ENCODE measurements at regions not wholly inside any gene's neighbourhood (a gene's known extent, or its start where the extent isn't known, plus 50 kb on each side); places are given as distances from the start of the nearest gene placed in this dataset.

DNA sequence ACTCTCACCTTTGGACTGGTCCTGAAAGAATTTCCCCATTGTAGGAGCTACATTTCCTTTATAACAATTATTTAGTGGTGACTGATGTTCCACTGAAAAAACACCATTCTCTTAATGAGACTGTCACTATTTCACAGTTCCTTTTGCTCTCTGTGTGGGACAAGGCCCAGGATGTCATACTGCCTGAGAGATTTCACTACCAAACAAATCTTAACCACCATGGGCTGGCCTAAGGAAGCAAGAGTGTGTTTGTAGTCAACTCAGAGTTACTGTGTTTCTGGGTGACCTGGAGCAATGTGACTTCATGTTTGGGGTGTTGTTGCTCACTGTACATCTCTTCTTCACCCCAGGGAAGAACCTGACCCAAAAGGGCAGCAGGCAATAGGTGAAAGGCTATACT is 50.1 kb upstream of the ZNF608 start:
- Mint-ChIP-seq H3K4me1 (ENCODE audit: low read depth) (no peaks in the 10 kb centered on the region), H3K4me3 (no peak overlapping the region), H3K9me3 (peaks cover 3% of the 10 kb centered on the region), H3K27me3 (ENCODE audit: insufficient read depth) (peaks cover 1% of the 10 kb centered on the region), H3K27ac (no peak overlapping the region), H3K36me3 (ENCODE audit: low read depth) (no peaks in the 10 kb centered on the region)
- intact Hi-C loops (cut with micrococcal nuclease) = no loop called here
- no peak for DNase-seq (ENCODE audit: low spot score)

GRCh38 chr5:124797665-124798087 is 51.2 kb upstream of the ZNF608 start:
- no peak for DNase-seq (ENCODE audit: low spot score)
- Mint-ChIP-seq H3K4me3 (no peak overlapping the region), H3K27ac (no peak overlapping the region), H3K27me3 (ENCODE audit: insufficient read depth) (peaks cover 1% of the 10 kb centered on the region), H3K9me3 (peaks cover 3% of the 10 kb centered on the region), H3K36me3 (ENCODE audit: low read depth) (no peaks in the 10 kb centered on the region), H3K4me1 (ENCODE audit: low read depth) (no peaks in the 10 kb centered on the region)
- intact Hi-C loops (cut with micrococcal nuclease) = no loop called here

DNA sequence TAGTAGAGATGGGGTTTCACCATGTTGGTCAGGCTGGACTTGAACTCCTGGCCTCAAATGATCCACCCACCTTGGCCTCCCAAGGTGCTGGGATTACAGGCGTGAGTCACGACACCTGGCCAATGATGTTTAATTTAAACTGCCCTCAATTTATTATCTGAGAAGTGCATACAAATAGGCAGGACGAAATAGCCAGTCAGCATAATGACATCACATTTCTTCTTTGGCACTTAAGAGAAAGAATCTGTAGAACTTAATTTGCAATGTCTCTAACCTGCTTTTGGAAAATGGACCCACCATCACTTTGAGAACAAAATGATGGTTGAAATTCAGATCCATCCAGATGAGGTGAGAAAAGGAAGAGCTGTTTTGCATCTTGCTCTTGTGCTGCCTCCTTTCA is 52.5 kb upstream of the ZNF608 start:
- Mint-ChIP-seq H3K4me3 (no peak overlapping the region), H3K9me3 (peaks cover 6% of the 10 kb centered on the region), H3K36me3 (ENCODE audit: low read depth) (no peaks in the 10 kb centered on the region), H3K4me1 (ENCODE audit: low read depth) (no peaks in the 10 kb centered on the region), H3K27ac (no peak overlapping the region), H3K27me3 (ENCODE audit: insufficient read depth) (peaks cover 1% of the 10 kb centered on the region)
- no peak for DNase-seq (ENCODE audit: low spot score)
- intact Hi-C loops (cut with micrococcal nuclease) = no loop called here

GRCh38 chr5:124801551-124801950 is 55.1 kb upstream of the ZNF608 start:
- intact Hi-C loops (cut with micrococcal nuclease) = no loop called here
- Mint-ChIP-seq H3K36me3 (ENCODE audit: low read depth) (no peaks in the 10 kb centered on the region), H3K9me3 (peaks cover 6% of the 10 kb centered on the region), H3K27ac (no peak overlapping the region), H3K4me1 (ENCODE audit: low read depth) (no peaks in the 10 kb centered on the region), H3K27me3 (ENCODE audit: insufficient read depth) (no peaks in the 10 kb centered on the region), H3K4me3 (no peak overlapping the region)
- DNase-seq (ENCODE audit: low spot score) = no peak

- Mint-ChIP-seq H3K4me3 (no peak overlapping the region), H3K27me3 (ENCODE audit: insufficient read depth) (no peaks in the 10 kb centered on the region), H3K27ac (no peak overlapping the region), H3K9me3 (peaks cover 3% of the 10 kb centered on the region), H3K4me1 (ENCODE audit: low read depth) (no peaks in the 10 kb centered on the region), H3K36me3 (ENCODE audit: low read depth) (no peaks in the 10 kb centered on the region)
- no peak for DNase-seq (ENCODE audit: low spot score)
- intact Hi-C loops (cut with micrococcal nuclease) = no loop called here
These were observed 57.3 kb upstream of the ZNF608 start for GRCh38 chr5:124803617-124804323.

GRCh38 chr5:124806026-124806372 is 59.6 kb upstream of the ZNF608 start:
- H3K27ac Mint-ChIP-seq = no peak overlapping the region
- H3K4me1 Mint-ChIP-seq (ENCODE audit: low read depth) = no peaks in the 10 kb centered on the region
- H3K36me3 Mint-ChIP-seq (ENCODE audit: low read depth) = no peaks in the 10 kb centered on the region
- intact Hi-C loops (cut with micrococcal nuclease) = no loop called here
- H3K9me3 Mint-ChIP-seq = peaks cover 3% of the 10 kb centered on the region
- no peaks in the 10 kb centered on the region for H3K27me3 Mint-ChIP-seq (ENCODE audit: insufficient read depth)
- no peak for DNase-seq (ENCODE audit: low spot score)
- no peak overlapping the region for H3K4me3 Mint-ChIP-seq

GRCh38 chr5:124806373-124807077 is 60.1 kb upstream of the ZNF608 start:
- intact Hi-C loops (cut with micrococcal nuclease) = no loop called here

DNA sequence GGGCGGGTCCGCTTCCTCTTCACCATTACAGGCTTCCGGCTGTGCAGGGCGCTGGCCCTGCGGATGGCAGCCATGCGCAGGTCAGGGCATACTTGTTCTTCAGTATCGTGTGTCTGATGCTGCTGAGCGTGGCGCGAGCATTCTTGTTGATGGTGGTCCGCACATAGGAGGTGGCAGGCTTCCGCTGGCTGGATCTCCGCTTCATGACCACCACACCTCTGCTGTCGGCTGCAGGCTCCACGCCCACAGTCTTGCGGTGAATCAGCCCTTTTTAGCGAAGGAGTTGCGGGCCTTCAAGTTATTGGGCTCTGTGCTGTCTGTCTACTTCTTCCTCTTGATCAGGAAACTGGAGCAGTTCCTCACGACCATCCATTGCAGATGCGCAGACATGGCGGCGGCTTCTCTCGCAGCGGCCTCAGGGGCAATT is 62.4 kb upstream of the ZNF608 start:
- Mint-ChIP-seq H3K9me3 (no peaks in the 10 kb centered on the region), H3K27ac (no peak overlapping the region), H3K4me3 (no peak overlapping the region), H3K36me3 (ENCODE audit: low read depth) (no peaks in the 10 kb centered on the region), H3K4me1 (ENCODE audit: low read depth) (no peaks in the 10 kb centered on the region), H3K27me3 (ENCODE audit: insufficient read depth) (no peaks in the 10 kb centered on the region)
- DNase-seq (ENCODE audit: low spot score) = no peak
- intact Hi-C loops (cut with micrococcal nuclease) = no loop called here

More at GRCh38 chr5:124806373-124807077, 60.1 kb upstream of the ZNF608 start:
- H3K27ac Mint-ChIP-seq = no peak overlapping the region
- H3K9me3 Mint-ChIP-seq = peaks cover 3% of the 10 kb centered on the region
- H3K27me3 Mint-ChIP-seq (ENCODE audit: insufficient read depth) = no peaks in the 10 kb centered on the region
- H3K4me1 Mint-ChIP-seq (ENCODE audit: low read depth) = no peaks in the 10 kb centered on the region
- H3K4me3 Mint-ChIP-seq = no peak overlapping the region
- no peaks in the 10 kb centered on the region for H3K36me3 Mint-ChIP-seq (ENCODE audit: low read depth)
- DNase-seq (ENCODE audit: low spot score) = no peak

GRCh38 chr5:124810396-124811006 is 64.1 kb upstream of the ZNF608 start:
- DNase-seq (ENCODE audit: low spot score) = no peak
- Mint-ChIP-seq H3K27me3 (ENCODE audit: insufficient read depth) (no peaks in the 10 kb centered on the region), H3K4me3 (no peak overlapping the region), H3K9me3 (no peaks in the 10 kb centered on the region), H3K36me3 (ENCODE audit: low read depth) (no peaks in the 10 kb centered on the region), H3K27ac (no peak overlapping the region), H3K4me1 (ENCODE audit: low read depth) (no peaks in the 10 kb centered on the region)
- intact Hi-C loops (cut with micrococcal nuclease) = no loop called here

- no peak for DNase-seq (ENCODE audit: low spot score)
- H3K4me1 Mint-ChIP-seq (ENCODE audit: low read depth) = no peaks in the 10 kb centered on the region
- no peaks in the 10 kb centered on the region for H3K27me3 Mint-ChIP-seq (ENCODE audit: insufficient read depth)
- no peak overlapping the region for H3K4me3 Mint-ChIP-seq
- no peaks in the 10 kb centered on the region for H3K36me3 Mint-ChIP-seq (ENCODE audit: low read depth)
- intact Hi-C loops (cut with micrococcal nuclease) = no loop called here
- H3K27ac Mint-ChIP-seq = no peak overlapping the region
- no peaks in the 10 kb centered on the region for H3K9me3 Mint-ChIP-seq
These were observed 66.4 kb upstream of the ZNF608 start for GRCh38 chr5:124812771-124813358.

DNA sequence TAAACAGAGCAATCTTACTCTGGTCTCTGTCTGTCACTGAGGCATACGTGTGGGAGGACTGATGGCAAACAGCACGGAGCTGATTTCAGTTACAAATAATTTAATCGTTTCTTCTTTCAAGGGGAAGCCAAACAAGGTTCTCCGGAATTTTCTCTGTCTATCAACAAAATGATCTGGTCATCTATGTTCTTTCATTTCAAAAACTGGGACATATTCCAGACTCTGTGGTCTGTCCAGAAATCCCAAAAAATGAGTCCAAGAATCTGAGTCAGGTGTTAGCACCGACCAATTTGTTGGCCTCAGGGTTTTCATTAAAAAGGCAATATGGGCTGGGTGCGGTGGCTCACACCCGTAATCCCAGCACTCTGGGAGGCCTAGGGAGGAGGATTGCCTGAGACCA is 69.9 kb upstream of the ZNF608 start:
- intact Hi-C loops (cut with micrococcal nuclease) = no loop called here
- Mint-ChIP-seq H3K27me3 (ENCODE audit: insufficient read depth) (no peaks in the 10 kb centered on the region), H3K9me3 (no peaks in the 10 kb centered on the region), H3K36me3 (ENCODE audit: low read depth) (no peaks in the 10 kb centered on the region), H3K27ac (no peak overlapping the region), H3K4me1 (ENCODE audit: low read depth) (no peaks in the 10 kb centered on the region), H3K4me3 (no peak overlapping the region)
- no peak for DNase-seq (ENCODE audit: low spot score)

GRCh38 chr5:124819201-124819600 is 72.8 kb upstream of the ZNF608 start:
- Mint-ChIP-seq H3K27me3 (ENCODE audit: insufficient read depth) (no peaks in the 10 kb centered on the region), H3K4me3 (no peak overlapping the region), H3K36me3 (ENCODE audit: low read depth) (no peaks in the 10 kb centered on the region), H3K27ac (no peak overlapping the region), H3K9me3 (no peaks in the 10 kb centered on the region), H3K4me1 (ENCODE audit: low read depth) (no peaks in the 10 kb centered on the region)
- DNase-seq (ENCODE audit: low spot score) = no peak
- intact Hi-C loops (cut with micrococcal nuclease) = no loop called here

DNA sequence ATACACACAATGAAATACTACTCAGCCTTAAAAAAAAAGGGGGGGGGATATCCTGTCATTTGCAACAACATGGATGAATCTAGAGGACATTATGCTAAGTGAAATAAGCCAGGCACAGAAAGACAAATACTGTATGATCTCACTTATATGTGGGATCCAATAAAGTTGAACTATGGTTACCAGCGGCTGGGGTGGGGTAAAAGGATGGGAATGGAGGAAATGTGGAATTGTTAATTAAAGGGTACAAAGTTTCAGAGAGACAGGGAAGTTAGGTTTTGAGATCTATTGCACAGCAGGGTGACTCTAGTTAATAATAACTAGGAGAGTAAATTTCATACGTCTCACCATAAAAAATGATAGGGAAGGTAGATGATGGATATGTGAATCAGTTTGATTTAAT is 76.2 kb upstream of the ZNF608 start:
- no peak overlapping the region for H3K27ac Mint-ChIP-seq
- no peaks in the 10 kb centered on the region for H3K27me3 Mint-ChIP-seq (ENCODE audit: insufficient read depth)
- no peaks in the 10 kb centered on the region for H3K4me1 Mint-ChIP-seq (ENCODE audit: low read depth)
- H3K36me3 Mint-ChIP-seq (ENCODE audit: low read depth) = no peaks in the 10 kb centered on the region
- no peaks in the 10 kb centered on the region for H3K9me3 Mint-ChIP-seq
- no peak for DNase-seq (ENCODE audit: low spot score)
- no peak overlapping the region for H3K4me3 Mint-ChIP-seq
- intact Hi-C loops (cut with micrococcal nuclease) = no loop called here

Data from activated T-helper 1 cell treated with anti-CD3 and anti-CD28 coated beads, Interleukin-12 subunit alpha, Interleukin-12 subunit beta, Interleukin-2, Interleukin-4 antibody, amounts not matched to agents 30 ng/mL and 10 ng/mL and 1 ng/mL, durations not matched to agents 14 hours and 24 hours and 36 hours (primary cell).